ENCODE measurements at regions not wholly inside any gene's neighbourhood (a gene's known extent, or its start where the extent isn't known, plus 50 kb on each side); places are given as distances from the start of the nearest gene placed in this dataset.

- TF ChIP-seq, protein P1, sequence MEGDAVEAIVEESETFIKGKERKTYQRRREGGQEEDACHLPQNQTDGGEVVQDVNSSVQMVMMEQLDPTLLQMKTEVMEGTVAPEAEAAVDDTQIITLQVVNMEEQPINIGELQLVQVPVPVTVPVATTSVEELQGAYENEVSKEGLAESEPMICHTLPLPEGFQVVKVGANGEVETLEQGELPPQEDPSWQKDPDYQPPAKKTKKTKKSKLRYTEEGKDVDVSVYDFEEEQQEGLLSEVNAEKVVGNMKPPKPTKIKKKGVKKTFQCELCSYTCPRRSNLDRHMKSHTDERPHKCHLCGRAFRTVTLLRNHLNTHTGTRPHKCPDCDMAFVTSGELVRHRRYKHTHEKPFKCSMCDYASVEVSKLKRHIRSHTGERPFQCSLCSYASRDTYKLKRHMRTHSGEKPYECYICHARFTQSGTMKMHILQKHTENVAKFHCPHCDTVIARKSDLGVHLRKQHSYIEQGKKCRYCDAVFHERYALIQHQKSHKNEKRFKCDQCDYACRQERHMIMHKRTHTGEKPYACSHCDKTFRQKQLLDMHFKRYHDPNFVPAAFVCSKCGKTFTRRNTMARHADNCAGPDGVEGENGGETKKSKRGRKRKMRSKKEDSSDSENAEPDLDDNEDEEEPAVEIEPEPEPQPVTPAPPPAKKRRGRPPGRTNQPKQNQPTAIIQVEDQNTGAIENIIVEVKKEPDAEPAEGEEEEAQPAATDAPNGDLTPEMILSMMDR (conservative IDR thresholded peaks at IDR 0.05; ENCODE audit: low read depth, low read length), result no peak
- no peak for TF ChIP-seq EZH2 (IDR thresholded peaks at IDR 0.05; ENCODE audit: borderline replicate concordance, low read depth, low read length, poor library complexity, severe bottlenecking)
These were observed 125.0 kb downstream of the ETAA1 start for GRCh38 chr2:67522148-67522547.
